Central memory CD4-positive, alpha-beta T cell (primary cell): ENCODE measurements at regions not wholly inside any gene's neighbourhood (a gene's known extent, or its start where the extent isn't known, plus 50 kb on each side); places are given as distances from the start of the nearest gene placed in this dataset.

Experiments used
- DNase-seq: peaks from one replicate; pipeline ENCODE4 v3.0.0; 2022

- no peak for DNase-seq
Observed at GRCh38 chr21:15397258-15397657, 332.5 kb upstream of the NRIP1 start.

- no peak for DNase-seq
Observed at GRCh38 chr21:15400905-15401304, 328.9 kb upstream of the USP25 start.

GRCh38 chr21:15401331-15401730, 328.5 kb upstream of the USP25 start:
- DNase-seq = no peak

GRCh38 chr21:15405214-15405613, 324.6 kb upstream of the USP25 start:
- no peak for DNase-seq

GRCh38 chr21:15406791-15407190, 323.0 kb upstream of the USP25 start:
- DNase-seq = no peak

- DNase-seq = no peak
Observed at GRCh38 chr21:15407585-15407984, 322.2 kb upstream of the USP25 start.

GRCh38 chr21:15408089-15408488, 321.7 kb upstream of the USP25 start:
- no peak for DNase-seq

- DNase-seq = no peak
Observed at GRCh38 chr21:15409031-15409430, 320.8 kb upstream of the USP25 start.

- DNase-seq = no peak
Observed at GRCh38 chr21:15410853-15411252, 318.9 kb upstream of the USP25 start.

GRCh38 chr21:15414057-15414456, 315.7 kb upstream of the USP25 start:
- DNase-seq = no peak

- DNase-seq = no peak
Observed at GRCh38 chr21:15415541-15416261, 314.1 kb upstream of the USP25 start.

- no peak for DNase-seq
Observed at GRCh38 chr21:15421441-15421881, 308.3 kb upstream of the USP25 start.

- DNase-seq = no peak
Observed at GRCh38 chr21:15421947-15422346, 307.8 kb upstream of the USP25 start.

GRCh38 chr21:15422783-15423182, 307.0 kb upstream of the USP25 start:
- no peak for DNase-seq

GRCh38 chr21:15423676-15424445, 305.9 kb upstream of the USP25 start:
- no peak for DNase-seq

GRCh38 chr21:15425049-15425448, 304.7 kb upstream of the USP25 start:
- no peak for DNase-seq

- DNase-seq = no peak
Observed at GRCh38 chr21:15430023-15430422, 299.8 kb upstream of the USP25 start.

GRCh38 chr21:15430577-15430976, 299.2 kb upstream of the USP25 start:
- DNase-seq = no peak

GRCh38 chr21:15431053-15431452, 298.7 kb upstream of the USP25 start:
- DNase-seq = no peak

GRCh38 chr21:15433091-15433490, 296.7 kb upstream of the USP25 start:
- DNase-seq = no peak

GRCh38 chr21:15434163-15434905, 295.4 kb upstream of the USP25 start:
- no peak for DNase-seq

- DNase-seq = no peak
Observed at GRCh38 chr21:15436031-15436430, 293.8 kb upstream of the USP25 start.

GRCh38 chr21:15437883-15438282, 291.9 kb upstream of the USP25 start:
- no peak for DNase-seq

- DNase-seq = no peak
Observed at GRCh38 chr21:15439726-15440125, 290.1 kb upstream of the USP25 start.
